Esophagus muscularis mucosa (tissue), 4 donors: ENCODE measurements at regions not wholly inside any gene's neighbourhood (a gene's known extent, or its start where the extent isn't known, plus 50 kb on each side); places are given as distances from the start of the nearest gene placed in this dataset.

Source experiments
- CTCF ChIP-seq, 3 experiments: fragments of 200-600 bp in 2 of 3; fragments of 450-650 bp in 1 of 3; sonication (generic) in 2 of 3; IDR thresholded peaks; one replicate each; pipeline ENCODE4 v1.5.1; 2017 to 2019; ENCODE audit warnings: antibody characterized with exemption in 3 of 3, mild to moderate bottlenecking in 2 of 3, moderate library complexity in 1 of 3
- EP300 ChIP-seq: sonication (generic); formaldehyde crosslinking; IDR thresholded peaks from one replicate; pipeline ENCODE4 v1.6.1; 2017; ENCODE audit warnings: antibody characterized with exemption
- POLR2A ChIP-seq: fragments of 450-650 bp; IDR thresholded peaks from one replicate; pipeline ENCODE4 v1.6.1; 2017; ENCODE audit warnings: antibody characterized with exemption, moderate library complexity, mild to moderate bottlenecking, low read depth
- POLR2AphosphoS5 ChIP-seq, 2 donors: sonication (generic); formaldehyde crosslinking; IDR thresholded peaks; one replicate each; pipeline ENCODE4 v1.6.1; 2017; ENCODE audit warnings: antibody characterized with exemption in 2 of 2

- no peak for TF ChIP-seq POLR2A
- TF ChIP-seq CTCF (IDR thresholded peaks at IDR 0.05): no peak
- TF ChIP-seq POLR2AphosphoS5 (IDR thresholded peaks at IDR 0.05): no peak
- no peak for TF ChIP-seq EP300
These were observed 87.9 kb downstream of the IL12A start for GRCh38 chr3:160076519-160076918.
